Psoas muscle (tissue), 7 donors: ENCODE measurements at regions not wholly inside any gene's neighbourhood (a gene's known extent, or its start where the extent isn't known, plus 50 kb on each side); places are given as distances from the start of the nearest gene placed in this dataset.

Experiments
- ATAC-seq, 4 donors: fragments of 200-7000 bp; cut with Tn5 transposase; one replicate each; pipeline ENCODE4 v1.9.1; 2020; ENCODE audit warnings: moderate library complexity in 3 of 4, mild to moderate bottlenecking in 2 of 4
- DNase-seq, 2 donors: peaks; one replicate each; pipeline ENCODE4 v3.0.0-alpha.2; 2020
- H3K27ac ChIP-seq: fragments of 200-600 bp; one replicate; pipeline ENCODE4 v1.8.0; 2022
- H3K27me3 ChIP-seq, 3 donors: fragments of 200-600 bp in 1 of 3; one replicate each; pipeline versions ENCODE4 v1.6.1 to v1.8.0; 2013 to 2022; ENCODE audit warnings: low read length in 2 of 3, mild to moderate bottlenecking in 2 of 3, moderate library complexity in 1 of 3; ENCODE audit not compliant: insufficient read depth in 3 of 3
- H3K36me3 ChIP-seq, 2 donors: fragments of 200-600 bp in 1 of 2; one replicate each; pipeline versions ENCODE4 v1.6.1 to v1.8.0; 2013 to 2022; ENCODE audit warnings: low read depth in 1 of 2, mild to moderate bottlenecking in 1 of 2, moderate library complexity in 1 of 2; ENCODE audit not compliant: insufficient read depth in 1 of 2
- H3K4me1 ChIP-seq: fragments of 200-600 bp; one replicate; pipeline ENCODE4 v1.8.0; 2022
- H3K4me3 ChIP-seq: fragments of 200-600 bp; one replicate; pipeline ENCODE4 v1.8.0; 2022; ENCODE audit warnings: mild to moderate bottlenecking
- H3K9me3 ChIP-seq: fragments of 200-600 bp; one replicate; pipeline ENCODE4 v1.8.0; 2022
- CTCF ChIP-seq: fragments of 200-600 bp; IDR thresholded peaks from one replicate; pipeline ENCODE4 v1.8.0; 2022; ENCODE audit warnings: antibody characterized with exemption
- WGBS, 3 donors: extraction: QIAGEN DNeasy Blood & Tissue Kit; methylation state at CpG; one replicate each; pipeline versions ENCODE4 v1.1.6 to v1.1.7; 2013; 5-methylcytosine and 5-hydroxymethylcytosine counted together
- intact Hi-C, 2 donors: fragments of 100-400 bp; cut with DNase I; formaldehyde crosslinking; loops; one replicate each; pipeline versions ENCODE4 v1.11.0 to v1.14.2; 2022
- donor health status: healthy with polysubstance abuse.
- donor health status: DM: no; HTN: no; CAD: no; lungs with moderate emphysema.
- donor health status: Bipolar disorder and iron deficiency.
- donor health status: healthy.
- donor health status: DM: yes; HTN: yes; CAD: no.
- donor health status: DM: no; HTN: no; CAD: no.
- donor health status: DM: yes; HTN: yes; CAD: no.

- WGBS, 3 donors: 28 to 37% (median 30%) methylated on average over 1 of the region's 1 CpG
- intact Hi-C loops: no loop called here
- Histone ChIP-seq H3K27me3 (no peaks in the 10 kb centered on the region), H3K4me1 (no peaks in the 10 kb centered on the region), H3K4me3 (no peak overlapping the region), H3K9me3 (no peaks in the 10 kb centered on the region), H3K36me3 (no peaks in the 10 kb centered on the region), H3K27ac (no peak overlapping the region)
- ATAC-seq: no peak
- no peak for DNase-seq
- TF ChIP-seq CTCF: no peak
Observed at GRCh38 chr14:22081337-22081736, 407.7 kb upstream of the OR4E1 start.

DNA sequence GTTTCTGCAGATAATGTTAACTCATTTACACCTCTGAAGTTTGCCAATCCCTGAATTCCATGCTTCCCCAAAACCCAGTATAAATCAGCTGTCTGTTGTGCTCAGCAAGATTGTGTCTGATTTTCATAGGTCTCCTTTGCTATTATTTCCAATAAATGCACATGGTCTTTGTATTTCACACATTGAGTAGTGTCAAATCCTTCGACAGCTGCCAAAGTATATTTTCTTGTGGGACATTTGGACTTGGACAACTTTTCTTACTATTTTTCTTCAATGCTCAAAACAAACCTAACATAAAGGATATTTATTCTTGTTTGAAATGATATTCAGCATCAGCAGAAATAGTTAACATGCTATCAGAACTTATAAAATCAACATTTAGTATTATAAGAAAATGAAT lies 406.1 kb upstream of the OR4E1 start:
- no peaks in the 10 kb centered on the region for H3K4me1 ChIP-seq
- ATAC-seq (no peak), DNase-seq (no peak)
- H3K27ac ChIP-seq: no peak overlapping the region
- TF ChIP-seq CTCF: no peak
- intact Hi-C loops: no loop called here
- 76 to 89% (median 76%) methylated on average over 1 of the region's 1 CpG for WGBS, 3 donors
- no peak overlapping the region for H3K4me3 ChIP-seq
- H3K27me3 ChIP-seq: no peaks in the 10 kb centered on the region
- no peaks in the 10 kb centered on the region for H3K36me3 ChIP-seq
- H3K9me3 ChIP-seq: no peaks in the 10 kb centered on the region

- no peaks in the 10 kb centered on the region for H3K27me3 ChIP-seq
- no peaks in the 10 kb centered on the region for H3K9me3 ChIP-seq
- no peak overlapping the region for H3K4me3 ChIP-seq
- intact Hi-C loops: no loop called here
- no peaks in the 10 kb centered on the region for H3K36me3 ChIP-seq
- DNase-seq: no peak
- no peak for TF ChIP-seq CTCF
- no peaks in the 10 kb centered on the region for H3K4me1 ChIP-seq
- no peak overlapping the region for H3K27ac ChIP-seq
- ATAC-seq: no peak
Observed at GRCh38 chr14:22073801-22074200, 400.2 kb upstream of the OR4E1 start.

GRCh38 chr14:22071006-22071405 lies 397.4 kb upstream of the OR4E1 start:
- no peak for DNase-seq
- H3K27me3 ChIP-seq: no peaks in the 10 kb centered on the region

More at GRCh38 chr14:22071006-22071405, 397.4 kb upstream of the OR4E1 start:
- H3K4me1 ChIP-seq: no peaks in the 10 kb centered on the region
- no peak overlapping the region for H3K27ac ChIP-seq
- 62 to 67% (median 65%) methylated on average over 12 of the region's 12 CpGs for WGBS, 3 donors
- TF ChIP-seq CTCF: no peak
- intact Hi-C loops: no loop called here
- no peaks in the 10 kb centered on the region for H3K36me3 ChIP-seq
- no peak overlapping the region for H3K4me3 ChIP-seq
- H3K9me3 ChIP-seq: no peaks in the 10 kb centered on the region
- no peak for ATAC-seq
